WERI-Rb-1 (cell line): ENCODE measurements at regions not wholly inside any gene's neighbourhood (a gene's known extent, or its start where the extent isn't known, plus 50 kb on each side); places are given as distances from the start of the nearest gene placed in this dataset.

ENCODE experiments used
- DNase-seq: peaks from one replicate; pipeline ENCODE4 v3.0.0-alpha.2; 2020
- H3K27ac ChIP-seq: fragments of 250-450 bp; sonication (Bioruptor Pico); 2 replicates; pipeline ENCODE4 v1.5.1; 2020; ENCODE audit warnings: mild to moderate bottlenecking, moderate library complexity
- H3K27me3 ChIP-seq: fragments of 250-450 bp; sonication (Bioruptor Pico); 2 replicates; pipeline ENCODE4 v1.5.1; 2021; ENCODE audit warnings: mild to moderate bottlenecking, low read depth, moderate library complexity; ENCODE audit not compliant: insufficient read depth, severe bottlenecking
- H3K36me3 ChIP-seq: fragments of 250-450 bp; sonication (Bioruptor Pico); 2 replicates; pipeline ENCODE4 v1.5.1; 2020; ENCODE audit warnings: mild to moderate bottlenecking, moderate library complexity
- H3K4me3 ChIP-seq: 2 replicates; pipeline ENCODE4 v1.5.1; 2011; ENCODE audit warnings: low read depth, mild to moderate bottlenecking, control low read depth, low read length
- H3K9me3 ChIP-seq: fragments of 250-450 bp; sonication (Bioruptor Pico); 2 replicates; pipeline ENCODE4 v1.5.1; 2021; ENCODE audit warnings: mild to moderate bottlenecking, moderate library complexity; ENCODE audit not compliant: severe bottlenecking
- CTCF ChIP-seq: IDR thresholded peaks from 2 replicates; pipeline ENCODE4 v1.5.1; 2011; ENCODE audit warnings: low read depth, mild to moderate bottlenecking, control low read depth, inconsistent platforms, low read length

GRCh38 chr22:23415490-23415851 is 164.6 kb downstream of the IGLL1 start:
- Histone ChIP-seq H3K27ac (no peak overlapping the region), H3K4me3 (no peak overlapping the region), H3K27me3 (no peaks in the 10 kb centered on the region), H3K9me3 (no peaks in the 10 kb centered on the region), H3K36me3 (no peaks in the 10 kb centered on the region)
- DNase-seq = no peak
- no peak for TF ChIP-seq CTCF

- Histone ChIP-seq H3K27ac (no peak overlapping the region), H3K36me3 (no peaks in the 10 kb centered on the region), H3K4me3 (no peak overlapping the region), H3K9me3 (no peaks in the 10 kb centered on the region), H3K27me3 (no peaks in the 10 kb centered on the region)
- DNase-seq = no peak
- no peak for TF ChIP-seq CTCF
These were observed 165.2 kb downstream of the IGLL1 start for GRCh38 chr22:23414727-23415489.

- Histone ChIP-seq H3K36me3 (no peaks in the 10 kb centered on the region), H3K27me3 (no peaks in the 10 kb centered on the region), H3K27ac (no peak overlapping the region), H3K4me3 (no peak overlapping the region), H3K9me3 (no peaks in the 10 kb centered on the region)
- no peak for DNase-seq
- no peak for TF ChIP-seq CTCF
These were observed 168.4 kb downstream of the IGLL1 start for GRCh38 chr22:23411739-23412138.

- no peak overlapping the region for H3K27ac ChIP-seq
- H3K36me3 ChIP-seq = no peaks in the 10 kb centered on the region
- H3K4me3 ChIP-seq = no peak overlapping the region
- DNase-seq = no peak
- no peaks in the 10 kb centered on the region for H3K9me3 ChIP-seq
- 0 out of 2 replicates have a peak, but pooled peaks have one; percentile 6 for TF ChIP-seq CTCF
- no peaks in the 10 kb centered on the region for H3K27me3 ChIP-seq
These were observed 169.7 kb downstream of the IGLL1 start for GRCh38 chr22:23410411-23410810.

- no peak for DNase-seq
- no peaks in the 10 kb centered on the region for H3K27me3 ChIP-seq
- no peak overlapping the region for H3K4me3 ChIP-seq
- H3K27ac ChIP-seq = no peak overlapping the region
- H3K36me3 ChIP-seq = no peaks in the 10 kb centered on the region
- H3K9me3 ChIP-seq = no peaks in the 10 kb centered on the region
- TF ChIP-seq CTCF = no peak
These were observed 170.1 kb downstream of the IGLL1 start for GRCh38 chr22:23409976-23410375.

- no peaks in the 10 kb centered on the region for H3K36me3 ChIP-seq
- no peaks in the 10 kb centered on the region for H3K27me3 ChIP-seq
- TF ChIP-seq CTCF = no peak
- H3K27ac ChIP-seq = no peak overlapping the region
- no peak overlapping the region for H3K4me3 ChIP-seq
- no peaks in the 10 kb centered on the region for H3K9me3 ChIP-seq
- DNase-seq = no peak
These were observed 171.8 kb downstream of the IGLL1 start for GRCh38 chr22:23408321-23408720.
